Mesothelial cell of epicardium (in vitro differentiated cells): ENCODE measurements at regions not wholly inside any gene's neighbourhood (a gene's known extent, or its start where the extent isn't known, plus 50 kb on each side); places are given as distances from the start of the nearest gene placed in this dataset.

Source experiments
- DNase-seq, 2 experiments: peaks; one replicate each; pipeline ENCODE4 v3.0.0; 2021; ENCODE audit warnings: low spot score in 2 of 2; ENCODE audit not compliant: unreplicated experiment in 2 of 2
- H3K27ac Mint-ChIP-seq: 2 replicates; pipeline ENCODE4 v1.8.0; 2021; ENCODE audit warnings: mixed read lengths
- H3K27me3 Mint-ChIP-seq: 2 replicates; pipeline ENCODE4 v1.8.0; 2021; ENCODE audit warnings: low read depth, mixed read lengths
- H3K36me3 Mint-ChIP-seq: 2 replicates; pipeline ENCODE4 v1.8.0; 2021; ENCODE audit warnings: mixed read lengths
- H3K4me1 Mint-ChIP-seq: 2 replicates; pipeline ENCODE4 v1.8.0; 2021; ENCODE audit warnings: mixed read lengths
- H3K4me3 Mint-ChIP-seq: 2 replicates; pipeline ENCODE4 v1.8.0; 2021; ENCODE audit warnings: mild to moderate bottlenecking, moderate library complexity, mixed read lengths
- H3K9me3 Mint-ChIP-seq: 2 replicates; pipeline ENCODE4 v1.8.0; 2021; ENCODE audit warnings: mixed read lengths
- TF ChIP-seq, protein P1 (sequence below): fragments of 200-600 bp; sonication (generic); IDR thresholded peaks from one replicate; pipeline ENCODE4 v1.5.0; 2021; ENCODE audit warnings: antibody characterized with exemption; ENCODE audit not compliant: unreplicated experiment

DNA sequence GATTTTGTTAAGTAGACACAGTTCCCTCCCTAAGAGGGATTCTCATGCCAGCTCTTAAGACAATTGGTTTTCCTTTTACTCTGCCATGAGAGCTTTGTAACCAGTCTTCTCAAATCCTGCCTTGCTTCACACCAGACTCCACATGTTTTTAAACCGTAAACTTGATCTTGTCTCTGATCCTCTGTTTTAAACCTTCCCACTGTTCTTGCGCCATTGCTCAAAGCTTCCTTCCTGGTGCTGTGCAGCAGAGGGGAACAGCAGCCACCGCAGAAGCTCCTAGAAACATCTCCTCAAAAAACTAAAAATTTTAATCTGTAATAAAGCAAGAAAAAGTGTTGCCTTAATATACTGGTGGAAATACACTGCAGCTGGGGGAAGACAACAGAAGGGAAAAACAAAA is 154.5 kb upstream of the SATB1 start:
- Mint-ChIP-seq H3K4me3 (no peak overlapping the region), H3K4me1 (no peaks in the 10 kb centered on the region), H3K27ac (no peak overlapping the region)

DNA sequence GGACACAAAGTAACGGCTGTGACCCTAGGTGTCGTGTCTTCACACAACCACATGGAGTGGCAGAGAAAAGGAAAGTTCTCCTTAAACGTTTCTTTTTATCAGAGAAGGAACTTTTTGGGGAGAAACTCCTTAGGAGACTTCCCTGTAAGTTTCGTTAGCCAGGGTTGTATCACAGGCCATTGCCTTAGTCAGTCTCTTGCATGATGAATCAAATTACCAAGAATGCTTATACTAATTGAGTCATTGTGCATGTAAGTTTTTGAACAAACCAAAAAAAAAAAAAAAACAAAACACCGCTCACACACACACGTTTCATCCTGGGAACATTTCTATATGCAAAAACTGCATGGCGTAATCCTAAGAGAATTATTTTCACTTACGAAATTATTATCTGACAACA is 150.4 kb upstream of the SATB1 start:
- peaks cover 15% of the 10 kb centered on the region for H3K9me3 Mint-ChIP-seq
- H3K27me3 Mint-ChIP-seq = no peaks in the 10 kb centered on the region
- TF ChIP-seq, protein P1, sequence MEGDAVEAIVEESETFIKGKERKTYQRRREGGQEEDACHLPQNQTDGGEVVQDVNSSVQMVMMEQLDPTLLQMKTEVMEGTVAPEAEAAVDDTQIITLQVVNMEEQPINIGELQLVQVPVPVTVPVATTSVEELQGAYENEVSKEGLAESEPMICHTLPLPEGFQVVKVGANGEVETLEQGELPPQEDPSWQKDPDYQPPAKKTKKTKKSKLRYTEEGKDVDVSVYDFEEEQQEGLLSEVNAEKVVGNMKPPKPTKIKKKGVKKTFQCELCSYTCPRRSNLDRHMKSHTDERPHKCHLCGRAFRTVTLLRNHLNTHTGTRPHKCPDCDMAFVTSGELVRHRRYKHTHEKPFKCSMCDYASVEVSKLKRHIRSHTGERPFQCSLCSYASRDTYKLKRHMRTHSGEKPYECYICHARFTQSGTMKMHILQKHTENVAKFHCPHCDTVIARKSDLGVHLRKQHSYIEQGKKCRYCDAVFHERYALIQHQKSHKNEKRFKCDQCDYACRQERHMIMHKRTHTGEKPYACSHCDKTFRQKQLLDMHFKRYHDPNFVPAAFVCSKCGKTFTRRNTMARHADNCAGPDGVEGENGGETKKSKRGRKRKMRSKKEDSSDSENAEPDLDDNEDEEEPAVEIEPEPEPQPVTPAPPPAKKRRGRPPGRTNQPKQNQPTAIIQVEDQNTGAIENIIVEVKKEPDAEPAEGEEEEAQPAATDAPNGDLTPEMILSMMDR = no peak
- H3K4me3 Mint-ChIP-seq = no peak overlapping the region
- no peaks in the 10 kb centered on the region for H3K4me1 Mint-ChIP-seq
- H3K27ac Mint-ChIP-seq = no peak overlapping the region
- no peak for DNase-seq
- H3K36me3 Mint-ChIP-seq = no peaks in the 10 kb centered on the region

More for the DNA sequence above, 154.5 kb upstream of the SATB1 start:
- TF ChIP-seq, protein P1 = no peak
- H3K27me3 Mint-ChIP-seq = no peaks in the 10 kb centered on the region
- peaks cover 18% of the 10 kb centered on the region for H3K9me3 Mint-ChIP-seq
- no peaks in the 10 kb centered on the region for H3K36me3 Mint-ChIP-seq
- no peak for DNase-seq

DNA sequence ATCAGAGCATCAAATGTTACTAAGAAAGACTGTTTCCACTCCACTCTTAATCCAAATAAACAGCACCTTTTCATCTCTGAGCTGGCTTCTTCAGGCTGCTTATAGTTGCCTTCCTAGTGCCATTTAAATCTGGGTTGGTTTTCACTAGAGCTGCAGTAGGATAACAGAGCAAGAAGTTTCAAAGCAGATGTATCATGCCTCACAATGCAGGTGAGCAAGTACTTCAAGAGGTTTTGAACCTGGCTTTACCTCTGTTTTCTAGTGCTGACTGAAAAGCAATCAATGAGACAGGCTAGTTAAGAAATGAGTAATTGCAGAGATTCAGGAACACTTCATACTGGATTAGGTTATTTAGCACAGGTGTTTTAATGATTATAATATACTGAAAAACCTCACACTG is 147.7 kb upstream of the SATB1 start:
- H3K4me3 Mint-ChIP-seq = no peak overlapping the region
- no peaks in the 10 kb centered on the region for H3K4me1 Mint-ChIP-seq
- TF ChIP-seq, protein P1 = no peak
- H3K27ac Mint-ChIP-seq = no peak overlapping the region
- H3K27me3 Mint-ChIP-seq = no peaks in the 10 kb centered on the region
- H3K9me3 Mint-ChIP-seq = peaks cover 15% of the 10 kb centered on the region
- no peak for DNase-seq
- H3K36me3 Mint-ChIP-seq = no peaks in the 10 kb centered on the region

DNA sequence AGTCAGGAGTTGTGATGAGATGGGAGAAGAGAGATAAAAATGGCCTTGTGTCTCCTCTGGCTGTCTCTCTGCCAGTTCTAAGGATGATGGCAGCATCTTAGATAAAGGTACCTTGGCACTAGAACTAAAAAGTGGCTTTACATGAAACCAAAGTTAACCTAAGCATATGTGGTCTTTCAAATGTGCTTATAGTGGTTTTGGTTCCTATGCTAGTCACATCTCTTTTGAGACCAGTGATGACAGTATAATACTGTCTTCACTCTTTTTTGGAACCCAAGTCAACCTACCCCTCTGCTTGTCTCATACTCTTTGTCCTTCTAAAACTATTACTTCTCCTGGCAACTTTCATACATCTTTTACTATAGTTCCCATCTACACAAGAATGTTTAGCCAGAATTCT is 142.2 kb upstream of the SATB1 start:
- Mint-ChIP-seq H3K27ac (no peak overlapping the region), H3K4me3 (no peak overlapping the region), H3K27me3 (peaks cover 2% of the 10 kb centered on the region), H3K4me1 (no peaks in the 10 kb centered on the region), H3K36me3 (no peaks in the 10 kb centered on the region), H3K9me3 (no peaks in the 10 kb centered on the region)
- TF ChIP-seq, protein P1 = no peak
- DNase-seq = no peak

DNA sequence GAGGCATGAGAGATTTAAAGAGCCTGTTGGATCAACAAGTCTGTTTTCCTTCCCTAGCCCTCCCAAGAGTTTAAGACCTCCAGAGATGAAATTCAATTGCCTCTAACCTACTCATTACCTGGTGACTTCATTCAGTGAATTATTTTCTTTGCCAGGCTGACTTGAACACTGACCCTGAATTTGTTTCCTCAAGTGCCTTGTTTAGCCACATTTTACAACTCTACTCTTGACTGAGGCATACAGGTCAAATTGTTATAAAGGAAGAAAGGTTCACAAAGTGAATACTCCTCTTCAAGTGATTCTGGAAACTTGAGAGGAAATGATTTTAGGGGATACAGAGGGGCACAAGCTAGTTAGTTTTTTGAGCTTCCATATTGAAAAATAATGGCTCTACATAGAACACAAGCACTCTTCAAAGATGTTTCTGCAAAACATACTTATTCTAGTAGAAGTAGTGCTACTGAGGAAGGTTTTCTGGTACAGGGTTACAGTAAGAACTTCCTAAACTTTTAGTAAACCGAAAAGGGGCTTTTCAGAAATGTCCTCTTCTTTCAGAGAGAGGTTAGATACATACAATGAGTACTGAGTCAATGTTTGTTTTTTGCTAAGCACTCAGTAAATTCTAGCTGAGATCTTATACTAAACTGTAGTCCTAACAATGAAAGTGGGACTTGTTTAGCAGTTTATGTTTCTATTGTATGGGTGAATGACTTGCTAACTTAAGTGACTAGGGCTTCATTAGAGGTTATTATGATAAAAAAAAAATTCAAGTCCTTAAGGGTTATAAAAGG is 137.4 kb upstream of the SATB1 start:
- Mint-ChIP-seq H3K4me3 (no peak overlapping the region), H3K27me3 (peaks cover 19% of the 10 kb centered on the region), H3K27ac (no peak overlapping the region), H3K9me3 (no peaks in the 10 kb centered on the region), H3K36me3 (no peaks in the 10 kb centered on the region), H3K4me1 (peaks cover 6% of the 10 kb centered on the region)
- DNase-seq = no peak
- TF ChIP-seq, protein P1 = no peak
